ENCODE measurements at regions not wholly inside any gene's neighbourhood (a gene's known extent, or its start where the extent isn't known, plus 50 kb on each side); places are given as distances from the start of the nearest gene placed in this dataset.

- no peaks in the 10 kb centered on the region for H3K27me3 ChIP-seq (ENCODE audit: insufficient read depth, low read length, poor library complexity)
- ATAC-seq (ENCODE audit: insufficient read depth, low read depth) (no peak), DNase-seq (no peak)
- H3K36me3 ChIP-seq (ENCODE audit: insufficient read depth, low read length): no peaks in the 10 kb centered on the region
- TF ChIP-seq EZH2 (IDR thresholded peaks at IDR 0.05; ENCODE audit: borderline replicate concordance, low read depth, low read length, severe bottlenecking) (no peak), CTCF (IDR thresholded peaks at IDR 0.05; ENCODE audit: borderline replicate concordance, extremely low read depth, low read length, poor library complexity, severe bottlenecking) (no peak)
- H3K4me1 ChIP-seq (ENCODE audit: insufficient read depth, low read length): no peaks in the 10 kb centered on the region
- H3K4me3 ChIP-seq (ENCODE audit: low read depth in 1 of 2, low read length in 2 of 2): no peak overlapping the region
- no peak overlapping the region for H2AFZ ChIP-seq (ENCODE audit: low read depth, low read length)
- H3K27ac ChIP-seq (ENCODE audit: low read length): no peak overlapping the region
- no peak overlapping the region for H3K4me2 ChIP-seq (ENCODE audit: insufficient read depth, low read length)
- no peaks in the 10 kb centered on the region for H3K79me2 ChIP-seq (ENCODE audit: insufficient read depth, low read length)
- no peaks in the 10 kb centered on the region for H4K20me1 ChIP-seq (ENCODE audit: insufficient read depth, low read length)
- H3K9ac ChIP-seq (ENCODE audit: low read depth, low read length): no peak overlapping the region
- H3K9me3 ChIP-seq (ENCODE audit: insufficient read depth, low read length, severe bottlenecking): no peaks in the 10 kb centered on the region
These were observed 586.6 kb downstream of the RAPGEF2 start for GRCh38 chr4:159689526-159689925.

- TF ChIP-seq CTCF (IDR thresholded peaks at IDR 0.05; ENCODE audit: borderline replicate concordance, extremely low read depth, low read length, poor library complexity, severe bottlenecking) (no peak), EZH2 (IDR thresholded peaks at IDR 0.05; ENCODE audit: borderline replicate concordance, low read depth, low read length, severe bottlenecking) (no peak)
- Histone ChIP-seq H3K27me3 (ENCODE audit: insufficient read depth, low read length, poor library complexity) (no peaks in the 10 kb centered on the region), H3K79me2 (ENCODE audit: insufficient read depth, low read length) (no peaks in the 10 kb centered on the region), H4K20me1 (ENCODE audit: insufficient read depth, low read length) (no peaks in the 10 kb centered on the region), H3K27ac (ENCODE audit: low read length) (no peak overlapping the region), H3K9ac (ENCODE audit: low read depth, low read length) (no peak overlapping the region), H3K4me1 (ENCODE audit: insufficient read depth, low read length) (no peaks in the 10 kb centered on the region), H3K4me3 (ENCODE audit: low read depth in 1 of 2, low read length in 2 of 2) (no peak overlapping the region), H3K4me2 (ENCODE audit: insufficient read depth, low read length) (no peak overlapping the region), H3K9me3 (ENCODE audit: insufficient read depth, low read length, severe bottlenecking) (no peaks in the 10 kb centered on the region), H3K36me3 (ENCODE audit: insufficient read depth, low read length) (no peaks in the 10 kb centered on the region), H2AFZ (ENCODE audit: low read depth, low read length) (no peak overlapping the region)
- DNase-seq: no peak
- ATAC-seq (ENCODE audit: insufficient read depth, low read depth): no peak
These were observed 594.7 kb downstream of the RAPGEF2 start for GRCh38 chr4:159697322-159698283.

GRCh38 chr4:159698336-159698735, 595.5 kb downstream of the RAPGEF2 start:
- Histone ChIP-seq H3K27me3 (ENCODE audit: insufficient read depth, low read length, poor library complexity) (no peaks in the 10 kb centered on the region), H3K9ac (ENCODE audit: low read depth, low read length) (no peak overlapping the region), H3K4me2 (ENCODE audit: insufficient read depth, low read length) (no peak overlapping the region), H2AFZ (ENCODE audit: low read depth, low read length) (no peak overlapping the region), H3K4me3 (ENCODE audit: low read depth in 1 of 2, low read length in 2 of 2) (no peak overlapping the region), H3K79me2 (ENCODE audit: insufficient read depth, low read length) (no peaks in the 10 kb centered on the region), H3K27ac (ENCODE audit: low read length) (no peak overlapping the region), H4K20me1 (ENCODE audit: insufficient read depth, low read length) (no peaks in the 10 kb centered on the region), H3K4me1 (ENCODE audit: insufficient read depth, low read length) (no peaks in the 10 kb centered on the region), H3K36me3 (ENCODE audit: insufficient read depth, low read length) (no peaks in the 10 kb centered on the region), H3K9me3 (ENCODE audit: insufficient read depth, low read length, severe bottlenecking) (no peaks in the 10 kb centered on the region)
- TF ChIP-seq CTCF (IDR thresholded peaks at IDR 0.05; ENCODE audit: borderline replicate concordance, extremely low read depth, low read length, poor library complexity, severe bottlenecking): no peak
- DNase-seq (no peak), ATAC-seq (ENCODE audit: insufficient read depth, low read depth) (no peak)
